Calu3 (cell line): ENCODE measurements at regions not wholly inside any gene's neighbourhood (a gene's known extent, or its start where the extent isn't known, plus 50 kb on each side); places are given as distances from the start of the nearest gene placed in this dataset.

Experiments used
- BruUV-seq: library from RNA; stranded (reverse); fragments of 400-500 nt; replicated peaks from 2 replicates; lab custom pipeline; 2021; lab: Mats Ljungman, UMichigan
- CTCF ChIA-PET: fragments of 300-600 bp; sonication (Branson Sonifier 250); formaldehyde crosslinking; loops from one replicate; lab custom pipeline; 2022; ENCODE audit warnings: antibody characterized with exemption; lab: Charles Lee
- DNase-seq: peaks from one replicate; pipeline ENCODE4 v3.0.0; 2022
- H3K27ac Mint-ChIP-seq: one replicate; pipeline ENCODE4 v1.8.0; 2022; ENCODE audit warnings: mixed read lengths; ENCODE audit not compliant: unreplicated experiment
- H3K27me3 Mint-ChIP-seq: one replicate; pipeline ENCODE4 v1.8.0; 2022; ENCODE audit warnings: mixed read lengths; ENCODE audit not compliant: unreplicated experiment
- H3K36me3 Mint-ChIP-seq: one replicate; pipeline ENCODE4 v1.8.0; 2022; ENCODE audit warnings: mild to moderate bottlenecking, moderate library complexity, mixed read lengths; ENCODE audit not compliant: insufficient read depth, unreplicated experiment
- H3K4me1 Mint-ChIP-seq: one replicate; pipeline ENCODE4 v1.8.0; 2022; ENCODE audit warnings: mild to moderate bottlenecking, low read depth, mixed read lengths; ENCODE audit not compliant: unreplicated experiment
- H3K4me3 Mint-ChIP-seq: one replicate; pipeline ENCODE4 v1.8.0; 2022; ENCODE audit warnings: mild to moderate bottlenecking, low read depth, moderate library complexity, mixed read lengths; ENCODE audit not compliant: unreplicated experiment
- H3K9me3 Mint-ChIP-seq: one replicate; pipeline ENCODE4 v1.8.0; 2022; ENCODE audit warnings: low read depth, mixed read lengths; ENCODE audit not compliant: unreplicated experiment
- CTCF ChIP-seq: fragments of 200-600 bp; IDR thresholded peaks from one replicate; pipeline ENCODE4 v1.8.0; 2022; ENCODE audit warnings: antibody characterized with exemption; ENCODE audit not compliant: unreplicated experiment
- intact Hi-C: fragments of 100-400 bp; cut with micrococcal nuclease; formaldehyde crosslinking; loops from one replicate; pipeline ENCODE4 v1.10.0; 2022; ENCODE audit not compliant: unreplicated experiment

DNA sequence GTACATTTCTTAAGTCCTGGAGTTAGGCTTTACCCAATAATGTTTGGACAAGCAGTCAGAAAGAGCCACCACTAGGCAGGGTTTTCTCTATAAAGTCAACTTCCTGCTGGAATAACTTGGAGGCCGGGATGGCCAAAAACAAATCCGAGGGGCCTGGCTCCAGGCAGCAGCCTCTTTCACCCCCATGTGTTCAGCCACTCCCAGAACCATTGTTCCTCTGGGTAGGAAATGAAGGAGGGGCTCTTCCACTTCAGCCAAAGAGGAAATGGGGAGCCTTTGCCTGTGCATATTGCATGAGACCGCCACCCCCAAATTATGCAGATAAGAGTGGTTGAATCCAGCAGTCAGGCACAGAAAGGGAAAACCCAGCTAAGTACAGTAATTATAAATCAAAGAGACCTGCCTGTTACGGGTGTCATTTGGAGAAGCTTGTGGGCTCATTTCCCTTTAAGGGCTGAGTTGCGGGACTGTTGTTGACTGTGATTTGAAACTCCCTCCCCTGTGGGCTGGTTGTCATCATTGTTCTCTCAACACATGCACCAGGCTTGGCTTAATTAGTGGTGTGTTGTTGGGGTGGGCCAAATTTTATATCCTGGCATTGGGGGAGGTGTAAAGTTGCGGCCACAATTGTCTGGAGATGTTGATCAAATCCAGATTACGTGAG lies 212.8 kb upstream of the SOX11 start:
- no peak for TF ChIP-seq CTCF
- no peaks in the 10 kb centered on the region for H3K27me3 Mint-ChIP-seq
- no peak overlapping the region for H3K4me3 Mint-ChIP-seq
- DNase-seq = no peak
- CTCF ChIA-PET = no interaction called here
- H3K27ac Mint-ChIP-seq = no peak overlapping the region
- peaks cover 5% of the 10 kb centered on the region for H3K9me3 Mint-ChIP-seq
- H3K4me1 Mint-ChIP-seq = no peaks in the 10 kb centered on the region
- no peaks in the 10 kb centered on the region for H3K36me3 Mint-ChIP-seq
- intact Hi-C loops = no loop called here
- no TSS peak for BruUV-seq

DNA sequence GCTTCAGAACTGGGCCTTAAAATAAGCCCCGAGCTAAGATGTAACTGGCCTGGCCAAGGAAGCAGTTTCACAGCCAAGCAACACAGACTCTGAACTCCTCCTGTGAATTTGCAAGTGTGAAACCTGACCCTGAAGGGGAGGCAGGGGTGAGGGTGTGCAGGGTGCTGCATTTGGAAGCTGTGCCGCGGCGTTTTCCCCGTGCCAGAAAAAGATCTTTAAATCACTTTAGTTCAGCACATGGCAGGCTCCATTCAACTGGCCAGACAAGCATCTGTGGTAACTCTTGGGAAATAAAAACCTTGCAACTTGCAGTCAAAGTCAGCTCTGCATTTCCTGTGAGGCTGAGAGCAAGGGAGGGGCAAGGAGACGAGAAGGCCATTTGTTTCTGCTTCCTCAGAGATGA lies 209.3 kb upstream of the SOX11 start:
- BruUV-seq = no TSS peak
- intact Hi-C loops = no loop called here
- CTCF ChIA-PET = interaction anchor here (0.6 kb wide), 1 partner anchor 624 kb away, joined by 3 read pairs; no protein-coding TSS in a partner anchor
- Mint-ChIP-seq H3K36me3 (no peaks in the 10 kb centered on the region), H3K9me3 (peaks cover 11% of the 10 kb centered on the region), H3K27me3 (no peaks in the 10 kb centered on the region), H3K27ac (no peak overlapping the region), H3K4me1 (no peaks in the 10 kb centered on the region), H3K4me3 (no peak overlapping the region)
- no peak for DNase-seq
- no peak for TF ChIP-seq CTCF

- Mint-ChIP-seq H3K4me3 (no peak overlapping the region), H3K4me1 (no peaks in the 10 kb centered on the region), H3K9me3 (peaks cover 11% of the 10 kb centered on the region), H3K36me3 (no peaks in the 10 kb centered on the region), H3K27ac (no peak overlapping the region), H3K27me3 (no peaks in the 10 kb centered on the region)
- no TSS peak for BruUV-seq
- no peak for TF ChIP-seq CTCF
- intact Hi-C loops = no loop called here
- CTCF ChIA-PET = no interaction called here
- DNase-seq = no peak
Observed at GRCh38 chr2:5484868-5485267, 207.3 kb upstream of the SOX11 start.

DNA sequence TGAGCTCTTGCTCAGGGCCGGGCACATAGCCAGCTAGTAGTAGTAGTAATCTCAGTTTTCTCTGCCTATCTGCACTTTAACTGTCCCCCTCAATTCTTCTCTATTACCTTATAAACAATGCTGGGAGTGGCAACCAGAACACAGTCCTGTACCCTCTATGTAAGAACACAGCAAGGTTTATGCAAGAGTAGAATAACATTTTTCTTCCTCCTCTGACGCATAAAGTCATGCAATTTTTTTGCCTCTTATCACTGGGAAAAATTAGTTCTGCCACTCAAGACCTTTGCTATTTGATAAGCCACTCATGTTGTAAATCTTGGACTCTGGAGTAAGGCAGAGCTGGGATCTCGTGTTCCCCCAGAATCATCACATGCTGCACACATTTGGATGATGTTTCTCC lies 200.7 kb upstream of the SOX11 start:
- no peaks in the 10 kb centered on the region for H3K27me3 Mint-ChIP-seq
- CTCF ChIA-PET = no interaction called here

More for the DNA sequence above, 200.7 kb upstream of the SOX11 start:
- no TSS peak for BruUV-seq
- DNase-seq = no peak
- Mint-ChIP-seq H3K36me3 (no peaks in the 10 kb centered on the region), H3K27ac (no peak overlapping the region), H3K9me3 (peaks cover 17% of the 10 kb centered on the region), H3K4me3 (no peak overlapping the region), H3K4me1 (no peaks in the 10 kb centered on the region)
- TF ChIP-seq CTCF = no peak
- intact Hi-C loops = no loop called here
